B cell (primary cell): ENCODE measurements at regions not wholly inside any gene's neighbourhood (a gene's known extent, or its start where the extent isn't known, plus 50 kb on each side); places are given as distances from the start of the nearest gene placed in this dataset.

Experiments
- CTCF ChIP-seq: fragments of 200-600 bp; IDR thresholded peaks from one replicate; pipeline ENCODE4 v1.8.0; 2022; ENCODE audit warnings: antibody characterized with exemption, mild to moderate bottlenecking
- EZH2 ChIP-seq: IDR thresholded peaks from 2 replicates; pipeline ENCODE4 v1.6.1; 2012; ENCODE audit warnings: borderline replicate concordance, low read depth, mild to moderate bottlenecking, moderate library complexity, low read length; ENCODE audit not compliant: insufficient read depth, poor library complexity, severe bottlenecking

- TF ChIP-seq CTCF, result no peak
- TF ChIP-seq EZH2, result no peak
Observed at GRCh38 chr2:234849678-234850077, 102.1 kb upstream of the SH3BP4 start.
